ENCODE measurements at regions not wholly inside any gene's neighbourhood (a gene's known extent, or its start where the extent isn't known, plus 50 kb on each side); places are given as distances from the start of the nearest gene placed in this dataset.

DNA sequence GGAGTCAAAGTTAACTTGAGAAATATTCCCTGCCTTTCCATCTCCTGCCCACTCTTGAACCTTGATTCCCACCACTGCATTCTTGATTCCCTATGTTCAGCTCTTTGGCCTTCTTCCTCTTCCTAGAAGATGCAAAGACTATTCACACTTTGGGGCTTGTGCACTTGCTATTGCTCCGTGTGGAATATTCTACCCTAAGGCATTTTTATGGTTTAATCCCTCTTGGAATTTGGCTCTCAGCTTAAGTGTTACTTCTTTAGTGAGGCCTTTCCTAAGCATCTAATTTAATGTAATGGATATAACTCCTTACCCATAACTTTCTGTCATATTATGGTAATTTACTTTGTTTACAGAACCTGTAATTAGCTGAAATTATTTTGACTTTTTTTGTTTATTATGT is 318.9 kb upstream of the COL8A1 start:
- no CpG with 5 or more reads among the region's 1 CpG for WGBS (ENCODE audit: extremely low coverage, insufficient coverage, low lambda C conversion rate)
- H3K27ac ChIP-seq (ENCODE audit: low read depth, low read length): no peak overlapping the region

GRCh38 chr3:99317201-99317600 is 321.2 kb upstream of the COL8A1 start:
- no peaks in the 10 kb centered on the region for H3K79me1 ChIP-seq (ENCODE audit: low read length)
- H4K5ac ChIP-seq (ENCODE audit: low read length): no peak overlapping the region
- no peak overlapping the region for H3K9ac ChIP-seq (ENCODE audit: low read length)
- no peaks in the 10 kb centered on the region for H3K27me3 ChIP-seq (ENCODE audit: insufficient read depth, low read length, poor library complexity)
- no peak for DNase-seq
- no peak overlapping the region for H3K4me3 ChIP-seq (ENCODE audit: low read length)
- H3K79me2 ChIP-seq (ENCODE audit: control insufficient read depth, insufficient read depth, low read length): no peaks in the 10 kb centered on the region
- H3K36me3 ChIP-seq (ENCODE audit: control insufficient read depth, insufficient read depth, low read length): no peaks in the 10 kb centered on the region
- H3K56ac ChIP-seq (ENCODE audit: low read length): no peak overlapping the region
- H3K4me1 ChIP-seq (ENCODE audit: control insufficient read depth, low read depth, low read length): no peaks in the 10 kb centered on the region
- H3K27ac ChIP-seq (ENCODE audit: low read depth, low read length): no peak overlapping the region
- H2BK5ac ChIP-seq (ENCODE audit: low read length): no peak overlapping the region
- no peak overlapping the region for H3K4me2 ChIP-seq (ENCODE audit: low read length)
- H2BK15ac ChIP-seq (replicated peaks; ENCODE audit: low read depth): no peak overlapping the region
- H2BK120ac ChIP-seq (ENCODE audit: low read depth, low read length): no peak overlapping the region
- no peak overlapping the region for H3K18ac ChIP-seq (ENCODE audit: low read length)
- no peak overlapping the region for H3K23ac ChIP-seq (ENCODE audit: low read length)
- H3K4ac ChIP-seq (ENCODE audit: low read depth, low read length): no peak overlapping the region
- H2AK5ac ChIP-seq (ENCODE audit: low read length): no peak overlapping the region
- WGBS (ENCODE audit: extremely low coverage, insufficient coverage, low lambda C conversion rate): no CpG with 5 or more reads among the region's 2 CpGs
- H4K8ac ChIP-seq (ENCODE audit: low read depth, low read length): no peak overlapping the region

More for the DNA sequence above, 318.9 kb upstream of the COL8A1 start:
- Histone ChIP-seq H3K23ac (ENCODE audit: low read length) (no peak overlapping the region), H3K18ac (ENCODE audit: low read length) (no peak overlapping the region), H3K4me3 (ENCODE audit: low read length) (no peak overlapping the region), H2BK15ac (replicated peaks; ENCODE audit: low read depth) (no peak overlapping the region), H3K4me2 (ENCODE audit: low read length) (no peak overlapping the region), H4K8ac (ENCODE audit: low read depth, low read length) (no peak overlapping the region), H2BK5ac (ENCODE audit: low read length) (no peak overlapping the region), H3K56ac (ENCODE audit: low read length) (no peak overlapping the region), H3K4ac (ENCODE audit: low read depth, low read length) (no peak overlapping the region), H3K36me3 (ENCODE audit: control insufficient read depth, insufficient read depth, low read length) (no peaks in the 10 kb centered on the region), H3K4me1 (ENCODE audit: control insufficient read depth, low read depth, low read length) (no peaks in the 10 kb centered on the region), H4K5ac (ENCODE audit: low read length) (no peak overlapping the region), H3K79me2 (ENCODE audit: control insufficient read depth, insufficient read depth, low read length) (no peaks in the 10 kb centered on the region), H3K27me3 (ENCODE audit: insufficient read depth, low read length, poor library complexity) (no peaks in the 10 kb centered on the region), H3K79me1 (ENCODE audit: low read length) (no peaks in the 10 kb centered on the region), H2AK5ac (ENCODE audit: low read length) (no peak overlapping the region), H2BK120ac (ENCODE audit: low read depth, low read length) (no peak overlapping the region), H3K9ac (ENCODE audit: low read length) (no peak overlapping the region)
- no peak for DNase-seq

DNA sequence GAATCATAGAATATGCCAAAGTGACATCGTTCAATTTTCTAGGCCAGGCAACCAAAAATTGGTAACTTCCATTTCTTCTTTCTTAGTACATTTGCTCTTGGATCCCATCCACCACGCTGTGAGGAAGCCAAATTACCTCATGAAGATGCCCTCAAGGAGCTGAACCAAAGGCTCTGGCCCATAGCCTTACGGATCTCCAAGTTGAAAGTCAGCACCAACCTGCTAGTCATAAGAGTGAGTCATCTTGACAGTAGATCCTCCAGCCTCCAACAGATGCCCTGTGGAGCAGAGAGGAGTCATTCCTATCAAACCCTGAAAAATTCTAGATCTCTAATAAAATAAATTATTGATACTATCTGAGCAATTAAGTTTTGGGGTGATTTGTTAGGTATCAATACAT is 322.5 kb upstream of the COL8A1 start:
- no peak overlapping the region for H3K18ac ChIP-seq (ENCODE audit: low read length)
- no peaks in the 10 kb centered on the region for H3K79me2 ChIP-seq (ENCODE audit: control insufficient read depth, insufficient read depth, low read length)
- no peak overlapping the region for H2BK15ac ChIP-seq (replicated peaks; ENCODE audit: low read depth)
- H3K4me3 ChIP-seq (ENCODE audit: low read length): no peak overlapping the region
- H3K9ac ChIP-seq (ENCODE audit: low read length): no peak overlapping the region
- H3K79me1 ChIP-seq (ENCODE audit: low read length): no peaks in the 10 kb centered on the region
- H3K36me3 ChIP-seq (ENCODE audit: control insufficient read depth, insufficient read depth, low read length): no peaks in the 10 kb centered on the region
- H3K4me2 ChIP-seq (ENCODE audit: low read length): no peak overlapping the region
- H2BK120ac ChIP-seq (ENCODE audit: low read depth, low read length): no peak overlapping the region
- H3K4ac ChIP-seq (ENCODE audit: low read depth, low read length): no peak overlapping the region
- no peak overlapping the region for H3K56ac ChIP-seq (ENCODE audit: low read length)
- H2AK5ac ChIP-seq (ENCODE audit: low read length): no peak overlapping the region
- DNase-seq: no peak
- H3K23ac ChIP-seq (ENCODE audit: low read length): no peak overlapping the region
- no peaks in the 10 kb centered on the region for H3K27me3 ChIP-seq (ENCODE audit: insufficient read depth, low read length, poor library complexity)
- no peaks in the 10 kb centered on the region for H3K4me1 ChIP-seq (ENCODE audit: control insufficient read depth, low read depth, low read length)
- no peak overlapping the region for H4K5ac ChIP-seq (ENCODE audit: low read length)
- no peak overlapping the region for H2BK5ac ChIP-seq (ENCODE audit: low read length)
- WGBS (ENCODE audit: extremely low coverage, insufficient coverage, low lambda C conversion rate): no CpG with 5 or more reads among the region's 3 CpGs
- H3K27ac ChIP-seq (ENCODE audit: low read depth, low read length): no peak overlapping the region
- H4K8ac ChIP-seq (ENCODE audit: low read depth, low read length): no peak overlapping the region

GRCh38 chr3:99313485-99313884 is 324.9 kb upstream of the COL8A1 start:
- no peaks in the 10 kb centered on the region for H3K79me1 ChIP-seq (ENCODE audit: low read length)
- no peak overlapping the region for H3K9ac ChIP-seq (ENCODE audit: low read length)
- no peak overlapping the region for H2BK5ac ChIP-seq (ENCODE audit: low read length)
- no peaks in the 10 kb centered on the region for H3K79me2 ChIP-seq (ENCODE audit: control insufficient read depth, insufficient read depth, low read length)
- H2BK15ac ChIP-seq (replicated peaks; ENCODE audit: low read depth): no peak overlapping the region
- DNase-seq: no peak
- no peak overlapping the region for H4K5ac ChIP-seq (ENCODE audit: low read length)
- H3K4me3 ChIP-seq (ENCODE audit: low read length): no peak overlapping the region
- no peak overlapping the region for H3K4ac ChIP-seq (ENCODE audit: low read depth, low read length)
- H3K4me1 ChIP-seq (ENCODE audit: control insufficient read depth, low read depth, low read length): no peaks in the 10 kb centered on the region
- H3K27me3 ChIP-seq (ENCODE audit: insufficient read depth, low read length, poor library complexity): no peaks in the 10 kb centered on the region
- no peaks in the 10 kb centered on the region for H3K36me3 ChIP-seq (ENCODE audit: control insufficient read depth, insufficient read depth, low read length)
- no peak overlapping the region for H3K4me2 ChIP-seq (ENCODE audit: low read length)
- H4K8ac ChIP-seq (ENCODE audit: low read depth, low read length): no peak overlapping the region
- no peak overlapping the region for H3K56ac ChIP-seq (ENCODE audit: low read length)
- H3K23ac ChIP-seq (ENCODE audit: low read length): no peak overlapping the region
- H2BK120ac ChIP-seq (ENCODE audit: low read depth, low read length): no peak overlapping the region
- H2AK5ac ChIP-seq (ENCODE audit: low read length): no peak overlapping the region
- H3K18ac ChIP-seq (ENCODE audit: low read length): no peak overlapping the region
- H3K27ac ChIP-seq (ENCODE audit: low read depth, low read length): no peak overlapping the region

GRCh38 chr3:99298661-99299060 is 339.7 kb upstream of the COL8A1 start:
- Histone ChIP-seq H3K4me3 (ENCODE audit: low read length) (no peak overlapping the region), H2BK5ac (ENCODE audit: low read length) (no peak overlapping the region), H3K27ac (ENCODE audit: low read depth, low read length) (no peak overlapping the region), H2BK120ac (ENCODE audit: low read depth, low read length) (no peak overlapping the region), H4K8ac (ENCODE audit: low read depth, low read length) (no peak overlapping the region), H4K5ac (ENCODE audit: low read length) (no peak overlapping the region), H3K36me3 (ENCODE audit: control insufficient read depth, insufficient read depth, low read length) (no peaks in the 10 kb centered on the region), H2AK5ac (ENCODE audit: low read length) (no peak overlapping the region), H3K79me2 (ENCODE audit: control insufficient read depth, insufficient read depth, low read length) (no peaks in the 10 kb centered on the region), H3K4me2 (ENCODE audit: low read length) (no peak overlapping the region), H3K4me1 (ENCODE audit: control insufficient read depth, low read depth, low read length) (peaks cover 4% of the 10 kb centered on the region), H3K4ac (ENCODE audit: low read depth, low read length) (no peak overlapping the region), H3K56ac (ENCODE audit: low read length) (no peak overlapping the region), H3K27me3 (ENCODE audit: insufficient read depth, low read length, poor library complexity) (no peaks in the 10 kb centered on the region), H2BK15ac (replicated peaks; ENCODE audit: low read depth) (no peak overlapping the region), H3K18ac (ENCODE audit: low read length) (no peak overlapping the region), H3K23ac (ENCODE audit: low read length) (no peak overlapping the region), H3K79me1 (ENCODE audit: low read length) (no peaks in the 10 kb centered on the region), H3K9ac (ENCODE audit: low read length) (no peak overlapping the region)
- DNase-seq: no peak
- WGBS (ENCODE audit: extremely low coverage, insufficient coverage, low lambda C conversion rate): no CpG with 5 or more reads among the region's 1 CpG

DNA sequence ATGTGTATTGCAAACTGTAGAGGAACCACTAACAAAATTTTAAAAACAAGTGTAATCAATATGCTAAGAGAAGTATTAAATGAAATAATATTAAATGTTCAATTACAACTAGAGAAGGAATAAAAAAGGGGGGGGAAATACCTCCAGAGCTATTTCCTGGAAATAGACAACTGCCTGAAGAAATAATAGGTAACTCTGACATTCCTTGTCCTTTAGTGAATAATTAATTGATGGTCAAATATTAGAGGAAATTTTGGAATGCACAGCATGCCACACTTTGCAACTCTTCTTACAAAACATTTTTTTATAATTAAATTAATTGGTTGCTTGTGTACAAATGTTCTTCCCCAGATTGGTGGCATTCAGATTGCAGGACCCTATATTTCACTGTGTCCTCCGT is 342.6 kb upstream of the COL8A1 start:
- Histone ChIP-seq H3K4ac (ENCODE audit: low read depth, low read length) (no peak overlapping the region), H4K5ac (ENCODE audit: low read length) (no peak overlapping the region), H3K79me1 (ENCODE audit: low read length) (no peaks in the 10 kb centered on the region), H3K4me2 (ENCODE audit: low read length) (no peak overlapping the region), H3K9ac (ENCODE audit: low read length) (no peak overlapping the region), H3K56ac (ENCODE audit: low read length) (no peak overlapping the region), H3K18ac (ENCODE audit: low read length) (no peak overlapping the region), H2BK120ac (ENCODE audit: low read depth, low read length) (no peak overlapping the region), H3K4me3 (ENCODE audit: low read length) (no peak overlapping the region), H3K27ac (ENCODE audit: low read depth, low read length) (no peak overlapping the region), H4K8ac (ENCODE audit: low read depth, low read length) (no peak overlapping the region), H3K23ac (ENCODE audit: low read length) (no peak overlapping the region), H3K4me1 (ENCODE audit: control insufficient read depth, low read depth, low read length) (peaks cover 4% of the 10 kb centered on the region), H3K36me3 (ENCODE audit: control insufficient read depth, insufficient read depth, low read length) (no peaks in the 10 kb centered on the region), H3K79me2 (ENCODE audit: control insufficient read depth, insufficient read depth, low read length) (no peaks in the 10 kb centered on the region), H2BK5ac (ENCODE audit: low read length) (no peak overlapping the region), H2BK15ac (replicated peaks; ENCODE audit: low read depth) (no peak overlapping the region), H2AK5ac (ENCODE audit: low read length) (no peak overlapping the region), H3K27me3 (ENCODE audit: insufficient read depth, low read length, poor library complexity) (no peaks in the 10 kb centered on the region)
- DNase-seq: no peak
- no CpG with 5 or more reads among the region's 1 CpG for WGBS (ENCODE audit: extremely low coverage, insufficient coverage, low lambda C conversion rate)
